B cell (primary cell): ENCODE measurements at regions not wholly inside any gene's neighbourhood (a gene's known extent, or its start where the extent isn't known, plus 50 kb on each side); places are given as distances from the start of the nearest gene placed in this dataset.

Experiments used
- ATAC-seq: fragments of 200-7000 bp; cut with Tn5 transposase; one replicate; pipeline ENCODE4 v1.10.0; 2021; ENCODE audit warnings: low read depth, mild to moderate bottlenecking, moderate number of reproducible peaks, moderate library complexity
- CTCF ChIA-PET: fragments of 350-600 bp; sonication (Branson Sonifier 250); formaldehyde crosslinking; loops from one replicate; lab custom pipeline; 2021; ENCODE audit warnings: antibody characterized with exemption, inconsistent platforms; lab: Charles Lee
- POLR2A ChIA-PET: fragments of 350-600 bp; sonication (Branson Sonifier 250); formaldehyde crosslinking; loops from one replicate; lab custom pipeline; 2021; ENCODE audit warnings: antibody characterized with exemption; lab: Charles Lee
- DNase-seq: peaks from one replicate; pipeline ENCODE4 v3.0.0; 2013
- H2AFZ ChIP-seq: 2 replicates; pipeline ENCODE4 v1.6.1; 2012; ENCODE audit warnings: mild to moderate bottlenecking, low read depth, low read length; ENCODE audit not compliant: insufficient read depth, poor library complexity, severe bottlenecking
- H3K27ac ChIP-seq, 2 donors: 1 replicate in 1 of 2; 2 replicates in 1 of 2; pipeline ENCODE4 v1.5.1; 2012 to 2013; ENCODE audit warnings: low read length in 2 of 2, mild to moderate bottlenecking in 2 of 2, moderate library complexity in 1 of 2
- H3K27me3 ChIP-seq, 4 experiments: fragments of 200-600 bp in 1 of 4; sonication (generic) in 1 of 4; replicated peaks in 1 of 4; 1 replicate in 2 of 4; 2 replicates in 2 of 4; pipeline versions ENCODE4 v1.6.1 to v1.7.0; 2013 to 2016; ENCODE audit warnings: low read length in 3 of 4, mild to moderate bottlenecking in 2 of 4, mixed read lengths in 1 of 4, moderate library complexity in 1 of 4; ENCODE audit not compliant: insufficient read depth in 4 of 4, control insufficient read depth in 3 of 4; ENCODE audit errors: control extremely low read depth in 1 of 4
- H3K36me3 ChIP-seq, 2 experiments: replicated peaks in 1 of 2; 1 replicate in 1 of 2; 2 replicates in 1 of 2; pipeline versions ENCODE4 v1.6.1 to v1.7.1; 2013; ENCODE audit warnings: low read length in 1 of 2; ENCODE audit not compliant: insufficient read depth in 2 of 2, control insufficient read depth in 1 of 2; ENCODE audit errors: control extremely low read depth in 1 of 2, extremely low read depth in 1 of 2
- H3K4me1 ChIP-seq, 2 donors: fragments of 200-600 bp in 1 of 2; sonication (generic) in 1 of 2; 1 replicate in 1 of 2; 2 replicates in 1 of 2; pipeline versions ENCODE4 v1.5.1 to v1.6.1; 2013 to 2017; ENCODE audit warnings: low read length in 2 of 2; ENCODE audit not compliant: control insufficient read depth in 2 of 2, insufficient read depth in 2 of 2
- H3K4me2 ChIP-seq: replicated peaks from 2 replicates; pipeline ENCODE3; 2012; ENCODE audit warnings: mild to moderate bottlenecking, low read depth, low read length; ENCODE audit not compliant: poor library complexity, severe bottlenecking
- H3K4me3 ChIP-seq, 5 experiments: fragments of 200-600 bp in 1 of 5; sonication (generic) in 1 of 5; 1 replicate in 3 of 5; 2 replicates in 2 of 5; pipeline versions ENCODE4 v1.5.1 to v1.7.0; 2011 to 2016; ENCODE audit warnings: low read length in 4 of 5, mild to moderate bottlenecking in 4 of 5, low read depth in 2 of 5, control low read depth in 1 of 5, moderate library complexity in 1 of 5; ENCODE audit not compliant: insufficient read depth in 1 of 5; ENCODE audit errors: control extremely low read depth in 1 of 5, extremely low read depth in 1 of 5
- H3K79me2 ChIP-seq: fragments of 200-600 bp; sonication (generic); one replicate; pipeline ENCODE4 v1.6.0; 2016; ENCODE audit warnings: low read length; ENCODE audit not compliant: control insufficient read depth, insufficient read depth
- H3K9ac ChIP-seq: fragments of 200-600 bp; sonication (generic); 2 replicates; pipeline ENCODE4 v1.6.1; 2017; ENCODE audit warnings: mild to moderate bottlenecking, low read length, moderate library complexity
- H3K9me3 ChIP-seq, 3 donors: one replicate each; pipeline versions ENCODE4 v1.6.1 to v1.7.1; 2013; ENCODE audit warnings: low read length in 2 of 3; ENCODE audit not compliant: control insufficient read depth in 2 of 3, insufficient read depth in 1 of 3; ENCODE audit errors: control extremely low read depth in 1 of 3
- H4K20me1 ChIP-seq: 2 replicates; pipeline ENCODE4 v1.6.0; 2012; ENCODE audit warnings: mild to moderate bottlenecking, low read length; ENCODE audit not compliant: insufficient read depth, control insufficient read depth, poor library complexity, severe bottlenecking
- H3K27ac Mint-ChIP-seq: one replicate; pipeline ENCODE4 v1.8.0; 2021; ENCODE audit warnings: mixed read lengths
- H3K27me3 Mint-ChIP-seq: one replicate; pipeline ENCODE4 v1.8.0; 2021; ENCODE audit warnings: mixed read lengths
- H3K4me1 Mint-ChIP-seq: one replicate; pipeline ENCODE4 v1.8.0; 2021; ENCODE audit warnings: mixed read lengths
- H3K4me3 Mint-ChIP-seq: one replicate; pipeline ENCODE4 v1.8.0; 2021; ENCODE audit warnings: mixed read lengths
- H3K9me3 Mint-ChIP-seq: one replicate; pipeline ENCODE4 v1.8.0; 2022; ENCODE audit warnings: mixed read lengths; ENCODE audit not compliant: insufficient read depth
- EZH2 ChIP-seq: IDR thresholded peaks from 2 replicates; pipeline ENCODE4 v1.6.1; 2012; ENCODE audit warnings: borderline replicate concordance, low read depth, mild to moderate bottlenecking, moderate library complexity, low read length; ENCODE audit not compliant: insufficient read depth, poor library complexity, severe bottlenecking
- WGBS: methylation state at CpG from one replicate; pipeline ENCODE4 v1.1.5; 2013; ENCODE audit warnings: missing lambda C conversion rate; ENCODE audit not compliant: insufficient coverage; 5-methylcytosine and 5-hydroxymethylcytosine counted together
- intact Hi-C: fragments of 100-400 bp; cut with micrococcal nuclease; formaldehyde crosslinking; loops from one replicate; pipeline ENCODE4 v1.10.0; 2022
- TF ChIP-seq, protein P1 (sequence below): fragments of 200-600 bp; IDR thresholded peaks from one replicate; pipeline ENCODE4 v1.8.0; 2022; ENCODE audit warnings: antibody characterized with exemption, mild to moderate bottlenecking

- H3K4me2 ChIP-seq: no peak overlapping the region
- H3K4me3 Mint-ChIP-seq: no peak overlapping the region
- 69% methylated on average over 10 of the region's 11 CpGs for WGBS
- H3K4me1 Mint-ChIP-seq: peaks cover 3% of the 10 kb centered on the region
- H3K9me3 ChIP-seq: peaks cover 0 to 13% (median 0%) of the 10 kb centered on the region in 3 donors
- POLR2A ChIA-PET: no interaction called here
- no peaks in the 10 kb centered on the region for H3K36me3 ChIP-seq
- H3K79me2 ChIP-seq: no peaks in the 10 kb centered on the region
- DNase-seq (no peak), ATAC-seq (no peak)
- no peak overlapping the region for H2AFZ ChIP-seq
- intact Hi-C loops: no loop called here
- H3K9ac ChIP-seq: no peak overlapping the region
- CTCF ChIA-PET: no interaction called here
- H3K27ac ChIP-seq: no peak overlapping the region
- no peaks in the 10 kb centered on the region for H3K9me3 Mint-ChIP-seq
- H3K4me1 ChIP-seq: peaks cover 7 to 8% of the 10 kb centered on the region in 2 donors
- no peaks in the 10 kb centered on the region for H4K20me1 ChIP-seq
- peaks cover 19% of the 10 kb centered on the region for H3K27me3 Mint-ChIP-seq
- no peak overlapping the region for H3K27ac Mint-ChIP-seq
- peaks cover 0 to 21% (median 11%) of the 10 kb centered on the region in 4 experiments for H3K27me3 ChIP-seq
- TF ChIP-seq EZH2: no peak
- TF ChIP-seq, protein P1, sequence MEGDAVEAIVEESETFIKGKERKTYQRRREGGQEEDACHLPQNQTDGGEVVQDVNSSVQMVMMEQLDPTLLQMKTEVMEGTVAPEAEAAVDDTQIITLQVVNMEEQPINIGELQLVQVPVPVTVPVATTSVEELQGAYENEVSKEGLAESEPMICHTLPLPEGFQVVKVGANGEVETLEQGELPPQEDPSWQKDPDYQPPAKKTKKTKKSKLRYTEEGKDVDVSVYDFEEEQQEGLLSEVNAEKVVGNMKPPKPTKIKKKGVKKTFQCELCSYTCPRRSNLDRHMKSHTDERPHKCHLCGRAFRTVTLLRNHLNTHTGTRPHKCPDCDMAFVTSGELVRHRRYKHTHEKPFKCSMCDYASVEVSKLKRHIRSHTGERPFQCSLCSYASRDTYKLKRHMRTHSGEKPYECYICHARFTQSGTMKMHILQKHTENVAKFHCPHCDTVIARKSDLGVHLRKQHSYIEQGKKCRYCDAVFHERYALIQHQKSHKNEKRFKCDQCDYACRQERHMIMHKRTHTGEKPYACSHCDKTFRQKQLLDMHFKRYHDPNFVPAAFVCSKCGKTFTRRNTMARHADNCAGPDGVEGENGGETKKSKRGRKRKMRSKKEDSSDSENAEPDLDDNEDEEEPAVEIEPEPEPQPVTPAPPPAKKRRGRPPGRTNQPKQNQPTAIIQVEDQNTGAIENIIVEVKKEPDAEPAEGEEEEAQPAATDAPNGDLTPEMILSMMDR: no peak
- no peak overlapping the region for H3K4me3 ChIP-seq
Measured at GRCh38 chr11:15651816-15652215, 537.1 kb downstream of the INSC start.

DNA sequence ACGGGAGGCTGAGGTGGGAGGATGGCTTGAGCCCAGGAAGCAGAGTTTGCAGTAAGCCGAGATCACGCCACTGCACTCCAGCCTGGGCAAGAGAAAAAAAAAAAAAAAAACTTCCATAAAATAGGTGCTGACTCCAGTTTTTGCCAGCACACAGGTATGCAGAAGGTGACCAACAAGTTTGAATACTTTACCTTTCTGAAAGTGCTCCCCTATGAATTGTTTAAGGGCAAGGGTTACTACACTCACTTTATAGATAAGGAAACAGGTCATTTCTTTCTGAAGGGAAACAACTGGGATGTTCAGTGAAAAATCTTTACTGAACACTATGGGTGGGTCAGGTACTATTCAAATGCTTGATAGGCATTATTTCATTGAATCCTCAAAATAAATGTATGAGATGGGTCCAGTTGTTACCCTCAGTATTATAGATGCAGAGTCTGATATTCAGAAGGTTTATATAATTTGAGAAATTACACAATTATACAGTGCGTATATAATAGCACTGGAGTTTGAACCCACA is 538.5 kb downstream of the INSC start:
- H3K9ac ChIP-seq: no peak overlapping the region
- 100% methylated on average over 2 of the region's 4 CpGs for WGBS
- DNase-seq (no peak), ATAC-seq (no peak)
- peaks cover 3% of the 10 kb centered on the region for H3K4me1 Mint-ChIP-seq
- POLR2A ChIA-PET: no interaction called here
- H3K79me2 ChIP-seq: no peaks in the 10 kb centered on the region
- H3K4me2 ChIP-seq: no peak overlapping the region
- H3K4me3 Mint-ChIP-seq: no peak overlapping the region
- H3K27ac ChIP-seq: no peak overlapping the region
- CTCF ChIA-PET: no interaction called here
- no peaks in the 10 kb centered on the region for H3K36me3 ChIP-seq
- H3K27ac Mint-ChIP-seq: no peak overlapping the region
- H3K27me3 Mint-ChIP-seq: peaks cover 19% of the 10 kb centered on the region
- H3K9me3 Mint-ChIP-seq: no peaks in the 10 kb centered on the region
- intact Hi-C loops: no loop called here
- TF ChIP-seq EZH2: no peak
- TF ChIP-seq, protein P1: no peak
- H3K4me1 ChIP-seq: peaks cover 7 to 8% of the 10 kb centered on the region in 2 donors
- H2AFZ ChIP-seq: no peak overlapping the region
- H3K9me3 ChIP-seq: peaks cover 0 to 13% (median 0%) of the 10 kb centered on the region in 3 donors
- no peaks in the 10 kb centered on the region for H4K20me1 ChIP-seq
- H3K27me3 ChIP-seq: peaks cover 0 to 21% (median 11%) of the 10 kb centered on the region in 4 experiments
- no peak overlapping the region for H3K4me3 ChIP-seq
